GM12878 (cell line): ENCODE measurements at regions not wholly inside any gene's neighbourhood (a gene's known extent, or its start where the extent isn't known, plus 50 kb on each side); places are given as distances from the start of the nearest gene placed in this dataset.

Experiments used
- ATAC-seq: fragments of 200-7000 bp; cut with Tn5 transposase; 3 replicates; pipeline ENCODE4 v1.9.1; 2020; ENCODE audit warnings: mild to moderate bottlenecking, moderate library complexity
- BruUV-seq: library from RNA; stranded (reverse); fragments of 400-500 nt; replicated peaks from 2 replicates; lab custom pipeline; 2021; lab: Mats Ljungman, UMichigan
- CTCF ChIA-PET: fragments of 300-600 bp; sonication (Branson Sonifier 250); formaldehyde crosslinking; extraction: SDS; loops from one replicate; lab custom pipeline; 2021; ENCODE audit warnings: inconsistent platforms; lab: Yijun Ruan, JAX
- POLR2A ChIA-PET: fragments of 350-600 bp; formaldehyde crosslinking; extraction: SDS; loops from one replicate; lab custom pipeline; 2021; ENCODE audit warnings: inconsistent platforms; lab: Charles Lee
- RAD21 ChIA-PET: fragments of 300-600 bp; sonication (Branson Sonifier 250); formaldehyde crosslinking; loops from one replicate; lab custom pipeline; 2023; ENCODE audit warnings: antibody characterized with exemption; ENCODE audit not compliant: unreplicated experiment; lab: Charles Lee
- SMC1A ChIA-PET: fragments of 300-600 bp; sonication (Branson Sonifier 250); formaldehyde crosslinking; loops from one replicate; lab custom pipeline; 2023; ENCODE audit not compliant: unreplicated experiment, uncharacterized antibody; lab: Charles Lee
- DNase-seq: peaks from one replicate; pipeline ENCODE4 v3.0.0-alpha.2; 2011; ENCODE audit warnings: low read depth, low spot score
- FAIRE-seq: peaks from 3 replicates; lab custom pipeline; 2011; peaks lifted over from hg19 to GRCh38; lab: Jason Lieb, UNC
- H2AFZ ChIP-seq: 2 replicates; pipeline ENCODE4 v1.6.0; 2011; ENCODE audit warnings: low read depth, low read length, control low read depth; ENCODE audit not compliant: control insufficient read depth
- H3K27ac ChIP-seq: 2 replicates; pipeline ENCODE4 v1.5.1; 2011; ENCODE audit warnings: control low read depth; ENCODE audit not compliant: control insufficient read depth, insufficient read depth
- H3K27me3 ChIP-seq, 2 experiments: replicated peaks in 1 of 2; 2 replicates each; pipeline versions ENCODE4 v1.6.0 to v1.6.1; 2011; ENCODE audit warnings: low read length in 1 of 2; ENCODE audit not compliant: control insufficient read depth in 2 of 2, insufficient read depth in 2 of 2
- H3K36me3 ChIP-seq, 2 experiments: 2 replicates each; pipeline ENCODE4 v1.5.1; 2011; ENCODE audit warnings: low read length in 1 of 2; ENCODE audit not compliant: control insufficient read depth in 2 of 2, insufficient read depth in 2 of 2
- H3K4me1 ChIP-seq: 2 replicates; pipeline ENCODE4 v1.6.1; 2011; ENCODE audit warnings: mild to moderate bottlenecking, low read length, moderate library complexity, mixed read lengths; ENCODE audit not compliant: control insufficient read depth, insufficient read depth
- H3K4me2 ChIP-seq: 2 replicates; pipeline ENCODE4 v1.6.0; 2011; ENCODE audit warnings: control low read depth; ENCODE audit not compliant: control insufficient read depth, insufficient read depth
- H3K4me3 ChIP-seq: fragments of 200-600 bp; sonication (generic); 2 replicates; pipeline ENCODE4 v1.5.1; 2016
- H3K79me2 ChIP-seq: 2 replicates; pipeline ENCODE4 v1.6.0; 2011; ENCODE audit warnings: low read length; ENCODE audit not compliant: control insufficient read depth, insufficient read depth
- H3K9ac ChIP-seq: 2 replicates; pipeline ENCODE4 v1.8.0; 2011; ENCODE audit warnings: low read length, control low read depth, mixed read lengths; ENCODE audit not compliant: control insufficient read depth, insufficient read depth
- H3K9me3 ChIP-seq: replicated peaks from 3 replicates; pipeline ENCODE4 v1.5.1; 2011; ENCODE audit warnings: mild to moderate bottlenecking, low read length; ENCODE audit not compliant: control insufficient read depth, insufficient read depth
- H4K20me1 ChIP-seq: 2 replicates; pipeline ENCODE4 v1.6.0; 2011; ENCODE audit not compliant: control insufficient read depth, insufficient read depth
- CBX5 ChIP-seq: sonication (generic); IDR thresholded peaks from 2 replicates; pipeline ENCODE4 v1.6.1; 2016; ENCODE audit warnings: low read depth, moderate library complexity, mild to moderate bottlenecking, inconsistent platforms
- CTCF ChIP-seq, 3 experiments: IDR thresholded peaks in 2 of 3; conservative IDR thresholded peaks in 1 of 3; 2 replicates each; pipeline ENCODE4 v1.5.1; 2011; ENCODE audit warnings: low read depth in 3 of 3, low read length in 3 of 3, mild to moderate bottlenecking in 3 of 3, control low read depth in 2 of 3, moderate library complexity in 2 of 3, inconsistent platforms in 1 of 3, mixed read lengths in 1 of 3; ENCODE audit not compliant: control insufficient read depth in 2 of 3, insufficient read depth in 1 of 3; ENCODE audit errors: extremely low read depth in 1 of 3
- FOXM1 ChIP-seq: IDR thresholded peaks from 2 replicates; pipeline ENCODE4 v1.6.1; 2012; ENCODE audit warnings: low read depth, mild to moderate bottlenecking, inconsistent platforms, low read length, moderate library complexity
- NFYB ChIP-seq: IDR thresholded peaks from 2 replicates; pipeline ENCODE4 v1.6.1; 2011; ENCODE audit warnings: low read depth, mild to moderate bottlenecking, low read length, improper control_type of control experiment, moderate library complexity; ENCODE audit not compliant: insufficient read depth
- PAX8 ChIP-seq: fragments of 450-650 bp; IDR thresholded peaks from 2 replicates; pipeline ENCODE4 v1.6.1; 2017; ENCODE audit warnings: mild to moderate bottlenecking, moderate library complexity
- ZSCAN29 ChIP-seq: fragments of 450-650 bp; IDR thresholded peaks from 2 replicates; pipeline ENCODE4 v1.6.1; 2017; ENCODE audit warnings: mild to moderate bottlenecking, moderate library complexity
- WGBS: methylation state at CpG from one replicate; pipeline ENCODE4 v1.1.6; 2016; ENCODE audit warnings: low lambda C conversion rate; ENCODE audit not compliant: insufficient replicate concordance, insufficient coverage; ENCODE audit errors: missing lambda C conversion rate; 5-methylcytosine and 5-hydroxymethylcytosine counted together
- in situ Hi-C: fragments of 300-500 bp; cut with MboI; formaldehyde crosslinking; loops from 9 replicates; pipeline ENCODE4 v1.14.3; 2018; ENCODE audit warnings: mixed read lengths
- intact Hi-C: fragments of 100-400 bp; cut with micrococcal nuclease; formaldehyde crosslinking; loops from one replicate; pipeline ENCODE4 v1.14.2; 2022; ENCODE audit not compliant: unreplicated experiment
- TF ChIP-seq, protein P1 (sequence below): fragments of 450-650 bp; IDR thresholded peaks from 2 replicates; pipeline ENCODE4 v1.6.1; 2017; ENCODE audit warnings: mild to moderate bottlenecking

DNA sequence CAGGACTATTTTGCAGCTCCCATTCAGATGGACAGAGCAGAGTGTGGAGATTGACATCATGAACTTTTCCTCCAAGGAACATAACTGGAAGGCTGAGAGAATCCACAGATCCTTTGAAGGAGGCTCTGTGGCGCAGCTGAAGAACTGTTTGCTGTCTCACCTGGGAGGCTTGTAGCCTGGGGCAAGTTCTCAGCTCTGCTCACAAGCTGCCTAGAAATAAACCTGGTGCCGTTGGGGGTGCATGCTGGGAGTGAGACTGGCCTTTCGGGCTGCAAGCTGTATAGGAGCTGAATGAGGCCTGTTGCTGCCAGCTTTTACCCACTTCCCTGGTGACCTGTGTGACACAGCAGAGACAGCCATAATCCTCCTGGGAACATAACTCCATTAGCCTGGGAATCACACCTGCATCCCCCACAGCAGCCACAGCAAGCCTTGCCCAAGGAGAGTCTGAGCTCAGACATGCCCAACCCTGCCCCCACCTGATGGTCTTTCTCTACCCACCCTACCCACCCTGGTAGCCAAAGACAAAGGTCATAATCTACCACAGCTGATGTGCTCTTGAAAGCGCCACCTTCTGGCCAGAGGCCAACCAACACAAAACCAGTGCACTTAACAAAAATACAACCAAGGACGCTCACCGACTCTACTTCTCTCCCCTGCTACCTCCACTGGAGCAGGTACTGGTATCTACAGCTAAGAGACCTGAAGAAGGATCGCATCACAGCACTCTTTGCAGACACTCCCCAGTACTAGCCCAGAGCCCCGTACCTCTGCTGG is 205.1 kb upstream of the MRPS30 start:
- H3K27me3 ChIP-seq, result no peaks in the 10 kb centered on the region
- ChIA-PET CTCF (interaction anchor here (0.6 to 1.7 kb wide), 10 partner anchors 9 to 872 kb away, joined by 3 to 5 read pairs (median 3); no protein-coding TSS in a partner anchor), RAD21 (no interaction called here), POLR2A (no interaction called here), SMC1A (interaction anchor here (0.6 kb wide), 1 partner anchor 63 kb away, joined by 3 read pairs; no protein-coding TSS in a partner anchor)
- no peaks in the 10 kb centered on the region for H4K20me1 ChIP-seq
- in situ Hi-C loops (no loop called here), intact Hi-C loops (no loop called here)
- FAIRE-seq, result no peak
- BruUV-seq, result no TSS peak
- no peak overlapping the region for H3K4me2 ChIP-seq
- TF ChIP-seq PAX8, result no peak
- no peak for TF ChIP-seq FOXM1
- peak in 2 of 3 experiments; percentile 2 to 11; a peak in 1 of 6 replicates for TF ChIP-seq CTCF (IDR thresholded peaks at IDR 0.05 in 2 of 3, conservative IDR thresholded peaks at IDR 0.05 in 1 of 3; ENCODE audit: control insufficient read depth in 2 of 3, extremely low read depth in 1 of 3, insufficient read depth in 1 of 3, low read depth in 3 of 3, low read length in 3 of 3)
- TF ChIP-seq NFYB, result no peak
- TF ChIP-seq CBX5, result no peak
- TF ChIP-seq, protein P1, sequence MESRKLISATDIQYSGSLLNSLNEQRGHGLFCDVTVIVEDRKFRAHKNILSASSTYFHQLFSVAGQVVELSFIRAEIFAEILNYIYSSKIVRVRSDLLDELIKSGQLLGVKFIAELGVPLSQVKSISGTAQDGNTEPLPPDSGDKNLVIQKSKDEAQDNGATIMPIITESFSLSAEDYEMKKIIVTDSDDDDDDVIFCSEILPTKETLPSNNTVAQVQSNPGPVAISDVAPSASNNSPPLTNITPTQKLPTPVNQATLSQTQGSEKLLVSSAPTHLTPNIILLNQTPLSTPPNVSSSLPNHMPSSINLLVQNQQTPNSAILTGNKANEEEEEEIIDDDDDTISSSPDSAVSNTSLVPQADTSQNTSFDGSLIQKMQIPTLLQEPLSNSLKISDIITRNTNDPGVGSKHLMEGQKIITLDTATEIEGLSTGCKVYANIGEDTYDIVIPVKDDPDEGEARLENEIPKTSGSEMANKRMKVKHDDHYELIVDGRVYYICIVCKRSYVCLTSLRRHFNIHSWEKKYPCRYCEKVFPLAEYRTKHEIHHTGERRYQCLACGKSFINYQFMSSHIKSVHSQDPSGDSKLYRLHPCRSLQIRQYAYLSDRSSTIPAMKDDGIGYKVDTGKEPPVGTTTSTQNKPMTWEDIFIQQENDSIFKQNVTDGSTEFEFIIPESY, result no peak
- TF ChIP-seq ZSCAN29, result no peak
- no peak overlapping the region for H3K27ac ChIP-seq
- no peaks in the 10 kb centered on the region for H3K4me1 ChIP-seq
- no peak for DNase-seq
- no peak overlapping the region for H2AFZ ChIP-seq
- no peak overlapping the region for H3K9ac ChIP-seq
- no peaks in the 10 kb centered on the region for H3K9me3 ChIP-seq
- no peak for ATAC-seq
- WGBS, result 35% methylated on average over 8 of the region's 8 CpGs
- no peaks in the 10 kb centered on the region for H3K36me3 ChIP-seq
- no peak overlapping the region for H3K4me3 ChIP-seq
- no peaks in the 10 kb centered on the region for H3K79me2 ChIP-seq
